ENCODE measurements at regions not wholly inside any gene's neighbourhood (a gene's known extent, or its start where the extent isn't known, plus 50 kb on each side); places are given as distances from the start of the nearest gene placed in this dataset.

GRCh38 chr10:130466271-130466997 lies 330.2 kb downstream of the GLRX3 start:
- TF ChIP-seq POLR2A (IDR thresholded peaks at IDR 0.05; ENCODE audit: low read length), result no peak
- TF ChIP-seq, protein P1, sequence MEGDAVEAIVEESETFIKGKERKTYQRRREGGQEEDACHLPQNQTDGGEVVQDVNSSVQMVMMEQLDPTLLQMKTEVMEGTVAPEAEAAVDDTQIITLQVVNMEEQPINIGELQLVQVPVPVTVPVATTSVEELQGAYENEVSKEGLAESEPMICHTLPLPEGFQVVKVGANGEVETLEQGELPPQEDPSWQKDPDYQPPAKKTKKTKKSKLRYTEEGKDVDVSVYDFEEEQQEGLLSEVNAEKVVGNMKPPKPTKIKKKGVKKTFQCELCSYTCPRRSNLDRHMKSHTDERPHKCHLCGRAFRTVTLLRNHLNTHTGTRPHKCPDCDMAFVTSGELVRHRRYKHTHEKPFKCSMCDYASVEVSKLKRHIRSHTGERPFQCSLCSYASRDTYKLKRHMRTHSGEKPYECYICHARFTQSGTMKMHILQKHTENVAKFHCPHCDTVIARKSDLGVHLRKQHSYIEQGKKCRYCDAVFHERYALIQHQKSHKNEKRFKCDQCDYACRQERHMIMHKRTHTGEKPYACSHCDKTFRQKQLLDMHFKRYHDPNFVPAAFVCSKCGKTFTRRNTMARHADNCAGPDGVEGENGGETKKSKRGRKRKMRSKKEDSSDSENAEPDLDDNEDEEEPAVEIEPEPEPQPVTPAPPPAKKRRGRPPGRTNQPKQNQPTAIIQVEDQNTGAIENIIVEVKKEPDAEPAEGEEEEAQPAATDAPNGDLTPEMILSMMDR (IDR thresholded peaks at IDR 0.05), result no peak
- no peak for TF ChIP-seq ZNF302 (CRISPR knock-in tag; IDR thresholded peaks at IDR 0.05)
- no peak for TF ChIP-seq ELK1 (IDR thresholded peaks at IDR 0.05; ENCODE audit: low read depth, low read length)
- no peak for TF ChIP-seq MYC (IDR thresholded peaks at IDR 0.05; ENCODE audit: borderline replicate concordance, low read length)
- no peak for TF ChIP-seq NPAS2 (CRISPR knock-in tag; IDR thresholded peaks at IDR 0.05; ENCODE audit: borderline replicate concordance)
- TF ChIP-seq, protein P2, sequence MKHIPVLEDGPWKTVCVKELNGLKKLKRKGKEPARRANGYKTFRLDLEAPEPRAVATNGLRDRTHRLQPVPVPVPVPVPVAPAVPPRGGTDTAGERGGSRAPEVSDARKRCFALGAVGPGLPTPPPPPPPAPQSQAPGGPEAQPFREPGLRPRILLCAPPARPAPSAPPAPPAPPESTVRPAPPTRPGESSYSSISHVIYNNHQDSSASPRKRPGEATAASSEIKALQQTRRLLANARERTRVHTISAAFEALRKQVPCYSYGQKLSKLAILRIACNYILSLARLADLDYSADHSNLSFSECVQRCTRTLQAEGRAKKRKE (CRISPR knock-in tag; IDR thresholded peaks at IDR 0.05; ENCODE audit: low read depth), result no peak
- no peak for TF ChIP-seq EP300 (IDR thresholded peaks at IDR 0.05)

All from A549 (cell line).